Upper lobe of left lung (tissue), 4 donors: ENCODE measurements at regions not wholly inside any gene's neighbourhood (a gene's known extent, or its start where the extent isn't known, plus 50 kb on each side); places are given as distances from the start of the nearest gene placed in this dataset.

Experiments
- POLR2A ChIP-seq, 4 donors: fragments of 450-650 bp; IDR thresholded peaks; one replicate each; pipeline ENCODE4 v1.5.1; 2016 to 2017; ENCODE audit warnings: antibody characterized with exemption in 4 of 4, mild to moderate bottlenecking in 2 of 4
- POLR2AphosphoS5 ChIP-seq, 2 donors: sonication (generic); formaldehyde crosslinking; IDR thresholded peaks; one replicate each; pipeline ENCODE4 v1.5.1; 2017; ENCODE audit warnings: antibody characterized with exemption in 2 of 2
- TF ChIP-seq, protein P1 (sequence below), 6 experiments: fragments of 450-650 bp in 4 of 6; fragments of 200-600 bp in 2 of 6; sonication (generic) in 2 of 6; IDR thresholded peaks; one replicate each; pipeline ENCODE4 v1.5.1; 2016 to 2019; ENCODE audit warnings: antibody characterized with exemption in 6 of 6

DNA sequence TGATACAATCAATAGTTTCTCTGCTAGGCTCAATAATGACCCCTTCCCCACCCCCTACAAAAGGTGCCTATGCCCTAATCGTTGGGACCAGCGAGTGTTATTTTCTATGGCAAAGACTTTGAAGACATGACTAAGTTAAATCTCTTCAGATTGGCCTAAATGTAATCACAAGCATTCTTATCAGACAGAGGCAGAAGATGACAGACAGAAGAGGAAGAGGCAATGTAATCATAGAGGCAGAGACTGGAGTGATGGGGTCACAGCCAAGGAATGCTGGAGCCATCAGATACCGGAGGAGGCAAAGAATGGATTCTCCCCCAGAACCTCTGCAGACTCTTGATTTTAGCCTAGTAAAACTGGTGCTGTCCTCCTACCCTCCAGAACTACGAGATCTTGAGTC, 159.3 kb downstream of the EDN1 start:
- TF ChIP-seq, protein P1, sequence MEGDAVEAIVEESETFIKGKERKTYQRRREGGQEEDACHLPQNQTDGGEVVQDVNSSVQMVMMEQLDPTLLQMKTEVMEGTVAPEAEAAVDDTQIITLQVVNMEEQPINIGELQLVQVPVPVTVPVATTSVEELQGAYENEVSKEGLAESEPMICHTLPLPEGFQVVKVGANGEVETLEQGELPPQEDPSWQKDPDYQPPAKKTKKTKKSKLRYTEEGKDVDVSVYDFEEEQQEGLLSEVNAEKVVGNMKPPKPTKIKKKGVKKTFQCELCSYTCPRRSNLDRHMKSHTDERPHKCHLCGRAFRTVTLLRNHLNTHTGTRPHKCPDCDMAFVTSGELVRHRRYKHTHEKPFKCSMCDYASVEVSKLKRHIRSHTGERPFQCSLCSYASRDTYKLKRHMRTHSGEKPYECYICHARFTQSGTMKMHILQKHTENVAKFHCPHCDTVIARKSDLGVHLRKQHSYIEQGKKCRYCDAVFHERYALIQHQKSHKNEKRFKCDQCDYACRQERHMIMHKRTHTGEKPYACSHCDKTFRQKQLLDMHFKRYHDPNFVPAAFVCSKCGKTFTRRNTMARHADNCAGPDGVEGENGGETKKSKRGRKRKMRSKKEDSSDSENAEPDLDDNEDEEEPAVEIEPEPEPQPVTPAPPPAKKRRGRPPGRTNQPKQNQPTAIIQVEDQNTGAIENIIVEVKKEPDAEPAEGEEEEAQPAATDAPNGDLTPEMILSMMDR (IDR thresholded peaks at IDR 0.05), result no peak
- TF ChIP-seq POLR2AphosphoS5 (IDR thresholded peaks at IDR 0.05) (no peak), POLR2A (IDR thresholded peaks at IDR 0.05) (no peak)
